ENCODE measurements at regions not wholly inside any gene's neighbourhood (a gene's known extent, or its start where the extent isn't known, plus 50 kb on each side); places are given as distances from the start of the nearest gene placed in this dataset.

DNA sequence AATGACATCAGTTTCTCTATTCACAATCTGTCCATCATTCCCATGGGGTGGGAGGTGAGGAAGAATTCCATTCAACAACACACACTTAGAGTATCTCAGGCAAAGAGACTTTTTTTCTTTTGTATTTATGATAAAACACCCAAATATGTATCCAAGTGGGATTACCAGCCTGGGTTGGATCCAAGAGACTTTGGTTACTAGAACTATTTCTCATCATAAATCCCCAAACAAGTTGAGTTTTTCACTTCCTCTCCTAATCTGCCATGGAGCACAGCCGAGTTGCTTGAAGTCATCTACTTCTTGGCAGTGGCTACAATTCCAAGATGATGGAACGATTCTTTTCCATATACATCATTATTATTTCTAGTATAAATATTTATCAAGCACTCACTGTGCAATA is 209.2 kb upstream of the HMGA2 start:
- TF ChIP-seq REST (IDR thresholded peaks at IDR 0.05) (no peak), RCOR1 (IDR thresholded peaks at IDR 0.05; ENCODE audit: low read depth, low read length) (no peak), RAD21 (conservative IDR thresholded peaks at IDR 0.05 in 1 of 2, IDR thresholded peaks at IDR 0.05 in 1 of 2) (no peak), POLR2A (IDR thresholded peaks at IDR 0.05; ENCODE audit: low read length) (no peak), HEYL (CRISPR knock-in tag; IDR thresholded peaks at IDR 0.05) (no peak)
- TF ChIP-seq, protein P1, sequence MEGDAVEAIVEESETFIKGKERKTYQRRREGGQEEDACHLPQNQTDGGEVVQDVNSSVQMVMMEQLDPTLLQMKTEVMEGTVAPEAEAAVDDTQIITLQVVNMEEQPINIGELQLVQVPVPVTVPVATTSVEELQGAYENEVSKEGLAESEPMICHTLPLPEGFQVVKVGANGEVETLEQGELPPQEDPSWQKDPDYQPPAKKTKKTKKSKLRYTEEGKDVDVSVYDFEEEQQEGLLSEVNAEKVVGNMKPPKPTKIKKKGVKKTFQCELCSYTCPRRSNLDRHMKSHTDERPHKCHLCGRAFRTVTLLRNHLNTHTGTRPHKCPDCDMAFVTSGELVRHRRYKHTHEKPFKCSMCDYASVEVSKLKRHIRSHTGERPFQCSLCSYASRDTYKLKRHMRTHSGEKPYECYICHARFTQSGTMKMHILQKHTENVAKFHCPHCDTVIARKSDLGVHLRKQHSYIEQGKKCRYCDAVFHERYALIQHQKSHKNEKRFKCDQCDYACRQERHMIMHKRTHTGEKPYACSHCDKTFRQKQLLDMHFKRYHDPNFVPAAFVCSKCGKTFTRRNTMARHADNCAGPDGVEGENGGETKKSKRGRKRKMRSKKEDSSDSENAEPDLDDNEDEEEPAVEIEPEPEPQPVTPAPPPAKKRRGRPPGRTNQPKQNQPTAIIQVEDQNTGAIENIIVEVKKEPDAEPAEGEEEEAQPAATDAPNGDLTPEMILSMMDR (IDR thresholded peaks at IDR 0.05): no peak

Data from A549 (cell line).